ENCODE measurements at regions not wholly inside any gene's neighbourhood (a gene's known extent, or its start where the extent isn't known, plus 50 kb on each side); places are given as distances from the start of the nearest gene placed in this dataset.
"Not testable (repeated sequence)": the region's sequence is repeated elsewhere in the genome, so short reads cannot be mapped to it uniquely, and the experiment has no call there.

DNA sequence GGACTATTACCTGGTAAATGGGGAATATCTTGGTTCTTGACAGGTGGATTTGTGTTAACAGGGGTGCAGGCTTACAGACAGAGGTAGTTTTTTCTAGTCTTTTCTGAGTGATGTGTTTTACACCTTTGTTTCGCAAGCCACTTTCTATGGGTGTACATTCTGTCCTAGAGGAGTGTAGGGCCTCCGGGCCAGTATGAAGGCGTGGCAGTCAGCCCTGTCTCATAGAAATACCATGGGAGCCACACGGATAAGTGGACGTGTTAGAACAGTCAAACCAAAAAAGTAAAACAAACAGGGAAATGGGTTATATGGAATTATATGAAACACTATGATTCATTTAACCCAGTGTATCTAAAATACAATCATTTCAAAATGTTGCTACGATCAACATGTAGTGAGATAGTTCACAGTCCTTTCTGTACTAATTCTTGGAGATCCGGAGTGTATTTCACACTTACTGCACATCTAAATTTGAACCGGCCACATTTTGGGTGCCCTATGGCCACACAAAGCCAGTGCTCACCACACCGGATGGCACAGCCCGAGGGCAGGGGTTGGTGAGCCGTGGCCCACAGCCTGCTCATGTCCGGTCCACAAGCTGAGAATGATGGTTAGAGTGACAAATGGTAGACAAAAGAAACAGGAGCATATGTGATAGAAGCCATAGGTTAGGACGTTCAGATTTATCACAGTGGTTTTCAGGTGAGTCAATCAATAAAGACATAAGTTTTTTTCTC lies 80.1 kb upstream of the IRX4 start:
- DNase-seq (ENCODE audit: low spot score), result no peak
- intact Hi-C loops (cut with DNase I), result no loop called here

DNA sequence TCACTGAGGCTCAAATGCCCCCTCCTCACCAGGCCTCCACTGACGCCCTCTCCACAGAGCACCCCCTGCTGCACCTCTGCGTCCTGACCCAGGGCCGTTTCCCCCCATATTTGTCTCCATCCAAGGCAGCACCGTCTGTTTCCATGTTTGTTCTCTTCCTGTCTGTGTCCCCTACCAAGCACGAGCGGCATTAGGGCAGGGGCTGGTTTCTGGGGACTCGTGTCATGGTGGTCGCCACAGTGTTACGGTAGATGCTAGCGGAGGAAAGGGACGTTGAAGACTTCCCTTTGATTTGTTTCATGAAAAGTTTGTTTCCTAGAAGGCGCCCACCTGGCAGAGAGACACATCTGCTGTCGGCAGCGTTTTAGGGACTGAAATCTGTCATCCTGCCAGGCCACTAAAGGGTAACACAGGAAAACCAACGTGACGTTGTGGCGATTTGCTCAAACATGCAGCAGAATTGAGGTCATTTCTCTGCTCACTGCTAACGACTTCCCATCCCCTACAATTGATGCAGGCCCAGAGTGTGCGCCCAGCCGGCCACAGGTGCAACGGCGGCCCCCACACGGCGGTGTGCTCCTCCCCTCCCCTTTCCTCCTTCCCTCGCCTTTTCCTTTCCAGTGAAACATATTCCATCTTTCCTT lies 79.3 kb upstream of the IRX4 start:
- no peak for DNase-seq (ENCODE audit: low spot score)
- intact Hi-C loops (cut with DNase I), result no loop called here

DNA sequence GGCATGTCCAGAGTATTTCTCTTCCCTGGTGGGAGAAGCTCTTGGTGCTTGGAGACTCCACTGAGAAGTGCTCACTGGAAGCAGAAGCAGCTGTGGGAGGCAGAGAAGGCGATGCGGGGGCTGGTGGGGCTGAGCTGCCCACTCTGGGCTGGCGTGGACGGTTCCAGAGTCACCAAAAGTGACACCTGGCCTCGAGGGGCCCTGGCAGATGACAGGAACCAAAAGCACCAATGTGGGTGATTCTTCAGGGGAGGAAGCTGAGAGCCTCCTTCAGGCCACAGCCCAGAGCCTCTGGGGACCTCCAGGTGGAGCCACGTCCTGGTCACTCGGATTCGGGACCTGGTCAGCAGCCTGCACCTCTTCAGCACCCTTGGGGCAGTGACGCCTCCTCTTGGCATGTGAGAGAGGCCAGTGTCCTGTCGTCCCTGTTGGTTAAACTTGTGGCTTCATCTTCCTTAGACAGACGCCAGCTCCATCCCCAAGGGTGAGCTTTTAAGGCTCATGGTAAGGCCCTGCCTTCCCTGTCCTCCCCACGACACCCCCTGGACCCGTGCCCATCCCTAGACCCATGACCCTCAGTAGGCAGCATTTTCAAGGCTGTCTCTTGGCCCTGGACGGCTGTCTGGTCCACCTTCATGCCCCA lies 78.7 kb upstream of the IRX4 start:
- intact Hi-C loops (cut with DNase I), result no loop called here
- DNase-seq (ENCODE audit: low spot score), result no peak

GRCh38 chr5:1960595-1961303 lies 78.0 kb upstream of the IRX4 start:
- no peak for DNase-seq (ENCODE audit: low spot score)
- intact Hi-C loops (cut with DNase I), result no loop called here

DNA sequence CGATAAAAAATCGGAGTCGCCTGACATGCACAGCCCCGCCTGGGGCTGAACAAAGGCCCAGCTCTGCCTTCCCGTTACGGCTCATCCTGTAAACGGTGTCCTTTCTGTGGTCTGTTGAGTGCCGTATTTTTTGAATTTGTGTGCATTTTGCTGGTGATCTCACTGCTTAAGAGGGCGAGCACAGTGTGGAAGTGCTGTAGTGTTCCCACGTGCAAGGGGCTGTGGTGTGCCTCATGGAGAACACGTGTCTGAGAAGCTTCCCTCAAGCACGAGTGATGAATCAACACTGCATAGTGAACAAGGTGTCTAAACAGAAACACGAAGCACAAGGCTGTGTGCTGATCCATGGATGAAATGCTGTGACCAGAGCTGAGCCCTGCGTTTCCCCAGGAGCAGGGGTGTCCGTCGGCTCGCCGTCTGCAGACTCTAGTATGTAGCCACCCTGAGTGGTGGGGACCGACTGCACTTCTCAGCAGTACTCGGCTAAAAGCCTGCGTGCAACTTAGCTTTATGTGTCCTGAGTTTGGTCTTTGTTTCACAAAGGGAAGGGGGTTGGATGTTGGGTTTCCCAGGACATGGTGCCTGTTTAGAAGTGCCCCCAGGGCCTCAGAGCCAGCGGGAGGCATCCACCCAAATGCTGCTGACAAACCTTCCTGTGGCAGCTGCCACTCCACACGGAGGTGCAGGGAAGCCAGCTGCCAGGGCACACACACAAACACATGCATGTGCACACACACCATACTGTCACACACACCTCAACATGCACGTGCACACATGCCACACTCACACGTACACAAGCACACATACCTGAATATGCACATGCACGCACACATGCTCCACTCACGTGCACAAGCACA lies 77.2 kb upstream of the IRX4 start:
- DNase-seq (ENCODE audit: low spot score), result no peak
- intact Hi-C loops (cut with DNase I), result no loop called here

- DNase-seq (ENCODE audit: low spot score), result no peak
- intact Hi-C loops (cut with DNase I), result no loop called here
Measured at GRCh38 chr5:1959231-1959630, 76.5 kb upstream of the IRX4 start.

DNA sequence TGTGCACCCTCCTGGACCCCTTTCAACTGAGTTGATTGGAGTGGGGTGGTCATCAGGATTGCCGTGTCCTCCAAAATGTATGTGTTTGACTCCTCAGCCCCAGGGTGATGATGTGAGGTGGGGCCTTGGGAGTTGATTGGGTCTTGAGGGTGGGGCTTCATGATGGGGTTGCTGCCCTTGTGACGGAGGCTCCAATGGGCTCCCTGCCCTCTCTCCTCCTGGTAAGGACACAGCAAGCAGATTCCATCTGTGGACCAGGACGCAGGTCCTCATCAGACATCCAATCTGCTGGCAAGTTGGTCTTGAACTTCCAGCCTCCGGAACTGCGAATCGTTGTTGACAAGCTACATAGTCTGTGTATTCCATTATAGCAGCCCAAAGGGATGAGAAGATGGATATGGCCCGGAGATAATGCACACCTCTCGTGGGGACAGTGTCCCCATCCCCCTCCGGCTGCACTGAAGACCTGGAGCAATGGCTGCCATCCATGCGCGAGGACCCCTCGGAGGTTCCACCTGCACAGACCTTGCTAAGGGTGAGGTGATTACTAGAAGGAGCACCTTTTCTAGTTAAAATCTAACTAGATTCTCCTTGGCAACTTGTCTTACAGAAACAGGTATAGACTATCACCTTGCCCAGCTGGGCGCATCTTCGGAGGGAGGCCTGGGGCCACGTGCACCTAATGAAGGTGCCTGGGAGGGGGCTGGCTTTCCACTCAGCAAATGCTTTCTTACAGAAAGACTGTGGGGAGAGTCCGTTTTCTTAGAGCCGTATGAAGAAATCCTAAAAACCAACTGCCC lies 75.7 kb upstream of the IRX4 start:
- intact Hi-C loops (cut with DNase I), result no loop called here
- DNase-seq (ENCODE audit: low spot score), result no peak

GRCh38 chr5:1955586-1955985 lies 72.9 kb upstream of the IRX4 start:
- intact Hi-C loops (cut with DNase I), result no loop called here
- DNase-seq (ENCODE audit: low spot score), result no peak

DNA sequence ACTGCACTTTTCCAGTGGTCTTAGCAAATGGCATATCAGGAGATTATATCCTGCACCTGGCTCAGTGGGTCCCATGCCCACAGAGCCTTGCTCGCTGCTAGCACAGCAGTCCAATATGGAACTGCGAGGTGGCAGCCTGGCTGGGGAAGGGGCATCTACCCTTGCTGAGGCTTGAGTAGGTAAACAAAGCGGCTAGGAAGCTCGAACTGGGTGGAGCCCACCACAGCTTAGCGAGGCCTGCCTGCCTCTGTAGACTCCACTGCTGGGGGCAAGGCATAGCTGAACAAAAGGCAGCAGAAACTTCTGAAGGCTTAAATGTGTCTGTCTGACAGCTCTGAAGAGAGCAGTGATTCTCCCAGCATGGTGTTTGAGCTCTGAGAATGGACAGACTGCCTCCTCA lies 71.0 kb upstream of the IRX4 start:
- intact Hi-C loops (cut with DNase I); DNase-seq (ENCODE audit: low spot score): not testable (repeated sequence)

- intact Hi-C loops (cut with DNase I), result no loop called here
- DNase-seq (ENCODE audit: low spot score), result no peak
Measured at GRCh38 chr5:1952444-1953099, 69.8 kb upstream of the IRX4 start.

GRCh38 chr5:1952021-1952420 lies 69.3 kb upstream of the IRX4 start:
- intact Hi-C loops (cut with DNase I), result no loop called here
- no peak for DNase-seq (ENCODE audit: low spot score)

DNA sequence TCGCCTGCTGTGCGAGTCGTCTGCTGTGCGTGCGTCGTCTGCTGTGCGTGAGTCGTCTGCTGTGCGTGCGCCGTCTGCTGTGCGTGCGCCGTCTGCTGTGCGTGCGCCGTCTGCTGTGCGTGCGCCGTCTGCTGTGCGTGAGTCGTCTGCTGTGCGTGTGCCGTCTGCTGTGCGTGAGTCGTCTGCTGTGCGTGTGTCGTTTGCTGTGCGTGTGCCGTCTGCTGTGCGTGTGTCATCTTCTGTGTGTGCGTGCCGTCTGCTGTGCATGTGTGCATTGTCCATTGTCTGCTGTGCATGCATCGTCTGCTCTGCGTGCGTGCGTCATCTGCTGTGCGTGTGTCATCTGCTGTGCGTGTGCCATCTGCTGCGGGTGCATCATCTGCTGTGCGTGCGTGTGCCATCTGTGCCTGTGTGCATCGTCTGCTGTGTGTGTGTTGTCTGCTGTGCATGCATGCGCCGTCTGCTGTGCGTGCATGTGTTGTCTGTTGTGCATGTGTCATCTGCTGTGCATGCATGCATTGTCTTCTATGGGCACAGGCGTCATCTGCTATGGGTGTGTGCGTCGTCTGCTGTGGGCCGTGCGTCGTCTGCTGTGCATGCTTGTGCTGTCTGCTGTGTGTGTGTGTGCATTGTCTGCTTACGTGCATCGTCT lies 68.6 kb upstream of the IRX4 start:
- intact Hi-C loops (cut with DNase I), result no loop called here
- DNase-seq (ENCODE audit: low spot score), result no peak

DNA sequence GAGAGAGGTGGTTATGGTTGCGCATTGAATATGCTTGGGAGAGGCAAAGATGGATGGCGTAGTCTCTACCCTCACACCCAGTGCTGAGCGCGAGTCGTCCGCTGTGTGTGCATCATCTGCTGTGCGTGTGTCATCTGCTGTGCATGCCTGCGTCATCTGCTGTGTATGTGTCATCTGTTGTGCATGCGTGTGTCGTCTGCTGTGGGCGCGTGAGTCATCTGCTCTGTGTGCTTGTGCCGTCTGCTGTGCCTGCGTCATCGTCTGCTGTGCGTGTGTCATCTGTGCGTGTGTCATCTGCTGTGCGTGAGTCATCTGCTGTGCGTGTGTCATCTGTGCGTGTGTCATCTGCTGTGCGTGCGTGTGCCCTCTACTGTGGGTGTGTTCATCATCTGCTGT lies 68.0 kb upstream of the IRX4 start:
- intact Hi-C loops (cut with DNase I), result loop anchor here in 1 of 2 donors (1.0 kb wide), 1 partner anchor 33 kb away; no protein-coding TSS in a partner anchor
- DNase-seq (ENCODE audit: low spot score), result no peak

GRCh38 chr5:1950096-1950707 lies 67.5 kb upstream of the IRX4 start:
- DNase-seq (ENCODE audit: low spot score), result no peak

GRCh38 chr5:1949253-1949652 lies 66.5 kb upstream of the IRX4 start:
- DNase-seq (ENCODE audit: low spot score), result no peak
- intact Hi-C loops (cut with DNase I), result no loop called here

More at GRCh38 chr5:1950096-1950707, 67.5 kb upstream of the IRX4 start:
- intact Hi-C loops (cut with DNase I), result loop anchor here in 1 of 2 donors (1.0 kb wide), 1 partner anchor 33 kb away; no protein-coding TSS in a partner anchor

DNA sequence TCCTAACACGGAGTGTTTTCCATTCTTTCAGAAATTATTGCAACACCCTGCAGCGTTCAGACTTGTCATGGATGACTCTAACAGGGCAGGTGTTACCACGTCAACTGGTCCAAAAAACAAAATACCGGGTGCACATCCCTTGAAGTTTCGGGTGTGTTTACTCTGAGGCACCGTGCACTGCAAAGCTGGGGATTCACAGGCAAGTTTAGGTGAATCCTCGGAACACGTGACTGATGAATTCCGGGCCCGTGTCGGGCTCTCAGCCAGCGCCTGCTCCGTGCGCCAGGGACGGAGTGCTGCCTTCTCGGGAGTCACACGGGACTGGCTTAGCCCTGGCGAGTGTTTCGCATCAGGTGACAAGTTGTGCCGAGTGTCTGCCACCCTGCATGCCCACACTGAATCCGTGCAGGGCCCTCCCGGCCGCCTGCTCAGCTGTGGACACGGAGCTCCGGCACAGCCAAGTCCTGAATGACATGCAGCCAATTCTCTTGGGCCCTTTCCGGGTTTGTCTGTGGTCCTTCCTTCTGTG lies 66.0 kb upstream of the IRX4 start:
- DNase-seq (ENCODE audit: low spot score), result no peak
- intact Hi-C loops (cut with DNase I), result no loop called here

DNA sequence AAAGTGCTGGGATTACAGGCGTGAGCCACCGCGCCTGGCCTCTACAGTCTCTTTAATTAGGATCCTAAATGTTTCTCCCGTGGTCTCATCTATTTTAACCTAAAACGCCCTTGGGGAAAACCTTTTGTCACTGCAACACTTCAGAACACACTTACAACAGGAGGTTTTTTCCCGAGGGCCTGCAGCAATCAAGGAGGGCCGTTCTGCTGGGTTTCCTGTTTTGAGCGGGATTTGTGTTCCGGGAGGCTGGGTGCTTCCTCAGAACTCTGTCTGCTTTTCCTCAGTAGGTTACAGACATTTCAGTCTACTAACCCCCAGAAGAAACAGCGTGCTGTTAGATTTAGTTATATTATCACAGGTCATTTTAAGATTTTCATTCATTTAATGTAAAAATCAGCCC lies 65.4 kb upstream of the IRX4 start:
- DNase-seq (ENCODE audit: low spot score), result no peak
- intact Hi-C loops (cut with DNase I), result no loop called here
